Pancreas (tissue), 10 donors: ENCODE measurements at regions not wholly inside any gene's neighbourhood (a gene's known extent, or its start where the extent isn't known, plus 50 kb on each side); places are given as distances from the start of the nearest gene placed in this dataset.

ENCODE experiments used
- ATAC-seq, 4 donors: fragments of 200-7000 bp; cut with Tn5 transposase; one replicate each; pipeline versions ENCODE4 v1.8.0 to v1.9.1; 2020; ENCODE audit warnings: mild to moderate bottlenecking in 4 of 4, moderate library complexity in 4 of 4
- DNase-seq, 6 donors: peaks; one replicate each; pipeline ENCODE4 v3.0.0-alpha.2; 2020
- FAIRE-seq: peaks from 2 replicates; lab custom pipeline; 2012; peaks lifted over from hg19 to GRCh38; lab: Jason Lieb, UNC
- H3K27ac ChIP-seq, 4 donors: fragments of 200-600 bp; sonication (generic); 1 replicate in 3 of 4; 2 replicates in 1 of 4; pipeline versions ENCODE4 v1.5.0 to v1.8.0; 2020
- H3K27me3 ChIP-seq, 4 donors: fragments of 200-600 bp; one replicate each; pipeline ENCODE4 v1.8.0; 2021
- H3K36me3 ChIP-seq, 3 donors: fragments of 200-600 bp; sonication (generic) in 1 of 3; one replicate each; pipeline versions ENCODE4 v1.5.0 to v1.8.0; 2020 to 2021
- H3K4me1 ChIP-seq, 3 donors: fragments of 200-600 bp; one replicate each; pipeline ENCODE4 v1.8.0; 2021
- H3K4me3 ChIP-seq, 4 donors: fragments of 200-600 bp; sonication (generic) in 2 of 4; one replicate each; pipeline versions ENCODE4 v1.5.0 to v1.8.0; 2020 to 2021
- H3K9me3 ChIP-seq, 4 donors: fragments of 200-600 bp; one replicate each; pipeline ENCODE4 v1.8.0; 2021
- CTCF ChIP-seq, 4 donors: fragments of 200-600 bp; sonication (generic) in 3 of 4; IDR thresholded peaks; one replicate each; pipeline versions ENCODE4 v1.5.0 to v1.8.0; 2021; ENCODE audit warnings: antibody characterized with exemption in 4 of 4
- WGBS, 2 donors: extraction: QIAGEN DNeasy Blood & Tissue Kit; methylation state at CpG; one replicate each; pipeline ENCODE4 v1.1.7; 2013; 5-methylcytosine and 5-hydroxymethylcytosine counted together
- intact Hi-C, 3 donors: fragments of 100-400 bp; cut with DNase I; formaldehyde crosslinking; loops; one replicate each; pipeline versions ENCODE4 v1.11.1 to v1.14.2; 2022
- donor health status: healthy with polysubstance abuse.
- donor health status: DM: no; HTN: no; CAD: no; lungs with moderate emphysema.
- donor health status: DM: no; HTN: no; CAD: no.
- donor health status: control.
- donor health status: control.
- donor health status: Bipolar disorder and iron deficiency.
- donor health status: DM: yes; HTN: yes; CAD: no.
- donor health status: DM: no; HTN: no; CAD: no.
- donor health status: DM: no; HTN: no; CAD: no.
- donor health status: DM: yes; HTN: yes; CAD: no.

DNA sequence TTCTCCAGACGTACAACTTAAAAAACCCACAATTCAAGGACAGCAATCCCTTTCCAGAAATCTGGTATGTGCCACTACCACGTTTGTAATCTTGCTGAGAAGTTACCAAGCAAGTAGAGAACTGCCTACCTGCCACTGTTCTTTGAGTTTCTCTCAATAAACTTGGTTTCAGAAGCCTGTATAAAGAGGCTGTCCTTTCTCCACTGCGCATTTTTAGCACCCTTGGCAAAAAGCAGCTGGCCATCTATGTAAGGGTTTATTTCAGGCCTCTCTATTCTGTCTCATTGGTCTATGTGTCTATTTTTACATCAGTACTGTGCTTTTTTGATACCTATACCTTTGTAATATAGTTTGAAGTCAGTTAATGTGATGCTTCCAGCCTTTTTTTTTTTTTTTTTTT, 665.1 kb upstream of the BRINP3 start:
- DNase-seq (no peak), FAIRE-seq (no peak), ATAC-seq (no peak)
- Histone ChIP-seq H3K9me3 (no peaks in the 10 kb centered on the region), H3K4me1 (no peaks in the 10 kb centered on the region), H3K27ac (no peak overlapping the region), H3K36me3 (no peaks in the 10 kb centered on the region), H3K27me3 (no peaks in the 10 kb centered on the region), H3K4me3 (no peak overlapping the region)
- intact Hi-C loops: no loop called here
- no peak for TF ChIP-seq CTCF (IDR thresholded peaks at IDR 0.05)
- 28 to 61% methylated on average over 3 of the region's 3 CpGs for WGBS, 2 donors

- Histone ChIP-seq H3K36me3 (no peaks in the 10 kb centered on the region), H3K27ac (no peak overlapping the region), H3K9me3 (no peaks in the 10 kb centered on the region), H3K27me3 (no peaks in the 10 kb centered on the region), H3K4me1 (no peaks in the 10 kb centered on the region), H3K4me3 (no peak overlapping the region)
- DNase-seq (no peak), ATAC-seq (no peak), FAIRE-seq (no peak)
- 63 to 76% methylated on average over 3 of the region's 3 CpGs for WGBS, 2 donors
- no peak for TF ChIP-seq CTCF (IDR thresholded peaks at IDR 0.05)
- intact Hi-C loops: no loop called here
Measured at GRCh38 chr1:191145834-191146233, 668.2 kb upstream of the BRINP3 start.

GRCh38 chr1:191151321-191151807, 673.7 kb upstream of the BRINP3 start:
- no peak for TF ChIP-seq CTCF (IDR thresholded peaks at IDR 0.05)
- ATAC-seq (no peak), FAIRE-seq (no peak), DNase-seq (peak in 3 of 6 donors; percentile 12 to 57 (median 54))
- intact Hi-C loops: no loop called here
- no peaks in the 10 kb centered on the region for H3K36me3 ChIP-seq
- no peaks in the 10 kb centered on the region for H3K27me3 ChIP-seq
- no peaks in the 10 kb centered on the region for H3K4me1 ChIP-seq
- no peak overlapping the region for H3K27ac ChIP-seq
- WGBS, 2 donors: 83 to 84% methylated on average over 39 of the region's 39 CpGs
- no peak overlapping the region for H3K4me3 ChIP-seq
- H3K9me3 ChIP-seq: no peaks in the 10 kb centered on the region

DNA sequence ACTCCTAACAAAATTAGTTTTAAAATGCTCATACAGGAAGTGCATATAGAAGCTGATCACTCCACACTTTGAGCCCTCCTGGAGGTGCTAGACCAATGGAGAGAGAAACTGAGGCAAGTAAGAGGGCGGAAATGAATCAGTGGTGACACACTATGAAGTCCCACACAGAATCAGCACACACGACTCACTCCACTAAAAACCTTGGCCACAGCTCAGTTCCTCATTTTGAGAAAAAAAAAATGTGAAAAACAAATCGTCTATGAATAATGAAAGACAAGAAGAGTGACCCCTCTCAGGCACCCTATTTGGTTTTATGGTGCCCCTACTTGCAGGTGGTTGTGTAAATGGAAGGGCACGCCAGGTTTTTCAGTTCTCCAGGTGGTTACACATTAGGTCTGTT, 675.1 kb upstream of the BRINP3 start:
- Histone ChIP-seq H3K4me3 (no peak overlapping the region), H3K36me3 (no peaks in the 10 kb centered on the region), H3K27me3 (no peaks in the 10 kb centered on the region), H3K27ac (no peak overlapping the region), H3K9me3 (no peaks in the 10 kb centered on the region), H3K4me1 (no peaks in the 10 kb centered on the region)
- 69 to 78% methylated on average over 4 of the region's 4 CpGs for WGBS, 2 donors
- intact Hi-C loops: no loop called here
- no peak for TF ChIP-seq CTCF (IDR thresholded peaks at IDR 0.05)
- no peak for FAIRE-seq
- no peak for ATAC-seq
- DNase-seq: no peak

GRCh38 chr1:191155178-191155577, 677.5 kb upstream of the BRINP3 start:
- ATAC-seq (no peak), FAIRE-seq (no peak), DNase-seq (no peak)
- H3K4me1 ChIP-seq: no peaks in the 10 kb centered on the region
- H3K27me3 ChIP-seq: no peaks in the 10 kb centered on the region
- no peaks in the 10 kb centered on the region for H3K9me3 ChIP-seq
- no peak overlapping the region for H3K4me3 ChIP-seq
- no peak overlapping the region for H3K27ac ChIP-seq
- no peaks in the 10 kb centered on the region for H3K36me3 ChIP-seq
- TF ChIP-seq CTCF (IDR thresholded peaks at IDR 0.05): no peak
- 38 to 63% methylated on average over 4 of the region's 4 CpGs for WGBS, 2 donors
- intact Hi-C loops: no loop called here
